ENCODE measurements at regions not wholly inside any gene's neighbourhood (a gene's known extent, or its start where the extent isn't known, plus 50 kb on each side); places are given as distances from the start of the nearest gene placed in this dataset.
"Not testable (repeated sequence)": the region's sequence is repeated elsewhere in the genome, so short reads cannot be mapped to it uniquely, and the experiment has no call there.

- no peak for DNase-seq (ENCODE audit: low spot score)
Observed at GRCh38 chr7:131937868-131938267, 381.4 kb upstream of the PODXL start.

GRCh38 chr7:131935180-131935579 lies 378.8 kb upstream of the PODXL start:
- DNase-seq (ENCODE audit: low spot score), result no peak

GRCh38 chr7:131934452-131934851 lies 378.0 kb upstream of the PODXL start:
- DNase-seq (ENCODE audit: low spot score), result no peak

- no peak for DNase-seq (ENCODE audit: low spot score)
Observed at GRCh38 chr7:131933751-131934289, 377.4 kb upstream of the PODXL start.

- not testable (repeated sequence) for DNase-seq (ENCODE audit: low spot score)
Observed at GRCh38 chr7:131933219-131933618, 376.8 kb upstream of the PODXL start.

GRCh38 chr7:131932271-131932670 lies 375.8 kb upstream of the PODXL start:
- no peak for DNase-seq (ENCODE audit: low spot score)

- no peak for DNase-seq (ENCODE audit: low spot score)
Observed at GRCh38 chr7:131931370-131931769, 374.9 kb upstream of the PODXL start.

GRCh38 chr7:131929632-131930031 lies 373.2 kb upstream of the PODXL start:
- no peak for DNase-seq (ENCODE audit: low spot score)

GRCh38 chr7:131927770-131928423 lies 371.5 kb upstream of the PODXL start:
- no peak for DNase-seq (ENCODE audit: low spot score)

GRCh38 chr7:131925636-131926035 lies 369.2 kb upstream of the PODXL start:
- DNase-seq (ENCODE audit: low spot score), result no peak

- DNase-seq (ENCODE audit: low spot score), result no peak
Observed at GRCh38 chr7:131924857-131925256, 368.4 kb upstream of the PODXL start.

GRCh38 chr7:131922948-131923347 lies 366.5 kb upstream of the PODXL start:
- not testable (repeated sequence) for DNase-seq (ENCODE audit: low spot score)

GRCh38 chr7:131921016-131921415 lies 364.6 kb upstream of the PODXL start:
- no peak for DNase-seq (ENCODE audit: low spot score)

GRCh38 chr7:131919920-131920709 lies 363.7 kb upstream of the PODXL start:
- no peak for DNase-seq (ENCODE audit: low spot score)

GRCh38 chr7:131911112-131911511 lies 354.7 kb upstream of the PODXL start:
- no peak for DNase-seq (ENCODE audit: low spot score)

GRCh38 chr7:131909151-131909768 lies 352.8 kb upstream of the PODXL start:
- no peak for DNase-seq (ENCODE audit: low spot score)

- no peak for DNase-seq (ENCODE audit: low spot score)
Observed at GRCh38 chr7:131908714-131909113, 352.3 kb upstream of the PODXL start.

GRCh38 chr7:131905471-131905973 lies 349.1 kb upstream of the PODXL start:
- no peak for DNase-seq (ENCODE audit: low spot score)

GRCh38 chr7:131904760-131905327 lies 348.4 kb upstream of the PODXL start:
- DNase-seq (ENCODE audit: low spot score), result no peak

GRCh38 chr7:131903315-131903714 lies 346.9 kb upstream of the PODXL start:
- no peak for DNase-seq (ENCODE audit: low spot score)

- DNase-seq (ENCODE audit: low spot score), result no peak
Observed at GRCh38 chr7:131900785-131901287, 344.4 kb upstream of the PODXL start.

Data from NAMALWA (cell line).